OCI-LY7 (cell line): ENCODE measurements at regions not wholly inside any gene's neighbourhood (a gene's known extent, or its start where the extent isn't known, plus 50 kb on each side); places are given as distances from the start of the nearest gene placed in this dataset.

ENCODE experiments used
- BruUV-seq: library from RNA; stranded (reverse); fragments of 400-500 nt; replicated peaks from 2 replicates; lab custom pipeline; 2021; lab: Mats Ljungman, UMichigan
- CTCF ChIA-PET: fragments of 300-600 bp; sonication (Branson Sonifier 250); formaldehyde crosslinking; loops from one replicate; lab custom pipeline; 2022; ENCODE audit warnings: antibody characterized with exemption; ENCODE audit not compliant: unreplicated experiment; lab: Charles Lee
- POLR2A ChIA-PET: fragments of 300-600 bp; sonication (Branson Sonifier 250); formaldehyde crosslinking; loops from one replicate; lab custom pipeline; 2022; ENCODE audit warnings: antibody characterized with exemption; lab: Charles Lee
- DNase-seq: peaks from one replicate; pipeline ENCODE4 v3.0.0-alpha.2; 2015; ENCODE audit warnings: low spot score
- H2AFZ ChIP-seq: fragments of 200-600 bp; sonication (generic), shearing (Covaris generic); 2 replicates; pipeline ENCODE4 v1.6.1; 2014; ENCODE audit warnings: mild to moderate bottlenecking, antibody characterized with exemption, low read length, moderate library complexity
- H3K27ac ChIP-seq: fragments of 200-600 bp; sonication (generic); 2 replicates; pipeline ENCODE4 v1.5.1; 2014; ENCODE audit warnings: mixed run types, low read depth, mild to moderate bottlenecking, moderate library complexity, low read length, inconsistent platforms; ENCODE audit not compliant: poor library complexity, severe bottlenecking
- H3K36me3 ChIP-seq: fragments of 200-600 bp; sonication (generic); 2 replicates; pipeline ENCODE4 v1.6.1; 2014; ENCODE audit warnings: mild to moderate bottlenecking, antibody characterized with exemption, low read length, moderate library complexity, mixed read lengths; ENCODE audit not compliant: insufficient read depth
- H3K4me1 ChIP-seq: fragments of 200-600 bp; sonication (generic); 2 replicates; pipeline ENCODE4 v1.5.1; 2014; ENCODE audit warnings: mild to moderate bottlenecking, low read length; ENCODE audit not compliant: insufficient read depth, poor library complexity, severe bottlenecking
- H3K4me2 ChIP-seq: fragments of 200-600 bp; sonication (generic); 2 replicates; pipeline ENCODE4 v1.6.1; 2014; ENCODE audit warnings: mild to moderate bottlenecking, low read length
- H3K4me3 ChIP-seq: fragments of 200-600 bp; sonication (generic); 2 replicates; pipeline ENCODE4 v1.5.1; 2014; ENCODE audit warnings: mild to moderate bottlenecking, low read depth, low read length; ENCODE audit not compliant: poor library complexity, severe bottlenecking
- H3K79me2 ChIP-seq: fragments of 200-600 bp; sonication (generic); 2 replicates; pipeline ENCODE4 v1.6.1; 2016; ENCODE audit warnings: low read depth, mild to moderate bottlenecking, low read length, moderate library complexity, mixed read lengths; ENCODE audit not compliant: insufficient read depth
- H3K9me2 ChIP-seq: fragments of 200-600 bp; sonication (generic); 2 replicates; pipeline ENCODE4 v1.6.1; 2016; ENCODE audit warnings: mild to moderate bottlenecking, low read length, mixed read lengths; ENCODE audit not compliant: insufficient read depth
- H3K9me3 ChIP-seq: fragments of 200-600 bp; sonication (generic); 2 replicates; pipeline ENCODE4 v1.6.1; 2014; ENCODE audit warnings: mild to moderate bottlenecking, mixed run types, low read length, mixed read lengths
- H4K20me1 ChIP-seq: fragments of 200-600 bp; sonication (generic); 2 replicates; pipeline ENCODE4 v1.6.1; 2014; ENCODE audit warnings: mild to moderate bottlenecking, antibody characterized with exemption, low read length, moderate library complexity, mixed read lengths; ENCODE audit not compliant: insufficient read depth
- EZH2phosphoT487 ChIP-seq: fragments of 200-600 bp; sonication (generic); IDR thresholded peaks from 2 replicates; pipeline ENCODE4 v1.6.1; 2018; ENCODE audit warnings: low read depth, borderline replicate concordance, mild to moderate bottlenecking, mixed run types, antibody characterized with exemption, low read length, moderate library complexity, mixed read lengths
- intact Hi-C: fragments of 100-400 bp; cut with micrococcal nuclease; formaldehyde crosslinking; loops from one replicate; pipeline ENCODE4 v1.10.0; 2022; ENCODE audit not compliant: unreplicated experiment
- TF ChIP-seq, protein P1 (sequence below): fragments of 200-600 bp; sonication (generic); conservative IDR thresholded peaks from 2 replicates; pipeline ENCODE4 v1.5.1; 2014; ENCODE audit warnings: mild to moderate bottlenecking, antibody characterized with exemption, low read length, moderate library complexity, mixed read lengths

DNA sequence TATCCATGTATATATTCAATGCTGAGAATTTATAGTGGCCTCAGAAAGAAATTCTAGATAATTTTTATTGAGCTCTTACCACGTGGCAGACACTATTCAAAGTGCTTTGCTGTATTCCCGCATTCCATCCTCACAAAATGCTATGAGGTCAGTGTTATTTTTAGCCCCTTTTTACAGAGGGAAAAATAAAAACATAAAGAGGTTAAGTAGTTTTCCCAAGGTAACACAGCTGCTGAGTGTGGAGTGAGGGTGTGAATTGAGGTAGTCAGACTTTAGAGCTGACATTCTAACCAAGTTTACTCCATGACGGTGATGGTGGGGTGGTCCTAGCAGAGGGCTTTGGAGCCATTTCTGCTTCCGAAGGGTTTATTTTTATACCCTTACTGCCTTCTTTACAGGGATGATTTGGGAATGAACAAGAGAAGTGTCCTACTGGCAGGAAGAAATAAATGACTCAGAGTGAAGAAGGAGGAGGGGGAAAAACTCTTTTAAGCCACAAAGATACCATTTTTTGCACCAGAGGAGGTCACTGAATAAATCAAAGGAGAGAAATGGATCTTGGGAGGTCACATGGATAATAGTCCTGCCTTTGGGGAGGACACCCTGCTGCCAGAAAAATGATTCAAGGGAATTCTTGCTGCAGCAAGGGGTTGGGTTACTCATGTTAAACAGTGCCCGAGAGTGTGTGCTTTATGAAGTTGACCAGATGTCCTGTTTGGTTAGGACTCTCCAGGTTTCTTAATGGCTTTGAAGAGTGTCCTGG is 76.1 kb downstream of the HMHB1 start:
- POLR2A ChIA-PET, result interaction anchor here (1.0 to 1.6 kb wide), 2 partner anchors 8 kb away, joined by 3 to 5 read pairs; no protein-coding TSS in a partner anchor
- Histone ChIP-seq H3K4me2 (no peak overlapping the region), H3K36me3 (no peaks in the 10 kb centered on the region), H3K4me1 (no peaks in the 10 kb centered on the region), H3K9me2 (no peaks in the 10 kb centered on the region), H3K9me3 (no peaks in the 10 kb centered on the region), H2AFZ (no peak overlapping the region), H3K4me3 (no peak overlapping the region), H4K20me1 (no peaks in the 10 kb centered on the region), H3K27ac (no peak overlapping the region), H3K79me2 (no peaks in the 10 kb centered on the region)
- TF ChIP-seq, protein P1, sequence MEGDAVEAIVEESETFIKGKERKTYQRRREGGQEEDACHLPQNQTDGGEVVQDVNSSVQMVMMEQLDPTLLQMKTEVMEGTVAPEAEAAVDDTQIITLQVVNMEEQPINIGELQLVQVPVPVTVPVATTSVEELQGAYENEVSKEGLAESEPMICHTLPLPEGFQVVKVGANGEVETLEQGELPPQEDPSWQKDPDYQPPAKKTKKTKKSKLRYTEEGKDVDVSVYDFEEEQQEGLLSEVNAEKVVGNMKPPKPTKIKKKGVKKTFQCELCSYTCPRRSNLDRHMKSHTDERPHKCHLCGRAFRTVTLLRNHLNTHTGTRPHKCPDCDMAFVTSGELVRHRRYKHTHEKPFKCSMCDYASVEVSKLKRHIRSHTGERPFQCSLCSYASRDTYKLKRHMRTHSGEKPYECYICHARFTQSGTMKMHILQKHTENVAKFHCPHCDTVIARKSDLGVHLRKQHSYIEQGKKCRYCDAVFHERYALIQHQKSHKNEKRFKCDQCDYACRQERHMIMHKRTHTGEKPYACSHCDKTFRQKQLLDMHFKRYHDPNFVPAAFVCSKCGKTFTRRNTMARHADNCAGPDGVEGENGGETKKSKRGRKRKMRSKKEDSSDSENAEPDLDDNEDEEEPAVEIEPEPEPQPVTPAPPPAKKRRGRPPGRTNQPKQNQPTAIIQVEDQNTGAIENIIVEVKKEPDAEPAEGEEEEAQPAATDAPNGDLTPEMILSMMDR, result no peak
- no peak for TF ChIP-seq EZH2phosphoT487
- no peak for DNase-seq
- CTCF ChIA-PET, result no interaction called here
- intact Hi-C loops, result no loop called here
- BruUV-seq, result no TSS peak

- CTCF ChIA-PET, result no interaction called here
- Histone ChIP-seq H4K20me1 (no peaks in the 10 kb centered on the region), H2AFZ (no peak overlapping the region), H3K9me3 (no peaks in the 10 kb centered on the region), H3K36me3 (no peaks in the 10 kb centered on the region), H3K4me1 (no peaks in the 10 kb centered on the region), H3K27ac (no peak overlapping the region), H3K4me3 (no peak overlapping the region), H3K9me2 (no peaks in the 10 kb centered on the region), H3K4me2 (no peak overlapping the region), H3K79me2 (no peaks in the 10 kb centered on the region)
- intact Hi-C loops, result no loop called here
- DNase-seq, result no peak
- POLR2A ChIA-PET, result interaction anchor here (1.6 kb wide), 1 partner anchor 9 kb away, joined by 5 read pairs; no protein-coding TSS in a partner anchor
- TF ChIP-seq, protein P1, result no peak
- TF ChIP-seq EZH2phosphoT487, result no peak
- no TSS peak for BruUV-seq
Measured at GRCh38 chr5:143888912-143889311, 77.0 kb downstream of the HMHB1 start.

DNA sequence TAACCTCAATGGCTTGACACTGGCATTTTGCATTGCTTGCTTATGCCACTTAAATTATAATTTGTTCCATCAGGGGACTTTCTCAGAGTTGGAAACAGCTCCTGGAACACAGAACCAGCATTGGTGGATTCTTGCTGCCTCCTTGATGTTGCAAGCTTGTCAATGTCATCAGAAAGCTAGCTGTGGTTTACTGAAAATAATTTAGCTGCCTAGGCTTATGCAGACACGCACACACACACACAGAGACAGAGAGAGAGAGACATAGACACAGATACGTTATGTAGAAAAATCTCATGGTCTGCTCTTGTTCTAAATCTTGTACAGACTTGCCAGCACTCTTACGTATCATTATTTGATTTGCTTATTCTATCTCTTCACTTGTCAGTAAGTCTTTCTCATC is 78.0 kb downstream of the HMHB1 start:
- no peaks in the 10 kb centered on the region for H3K36me3 ChIP-seq
- no peaks in the 10 kb centered on the region for H3K79me2 ChIP-seq
- TF ChIP-seq, protein P1, result no peak
- TF ChIP-seq EZH2phosphoT487, result no peak
- DNase-seq, result no peak
- H3K4me1 ChIP-seq, result no peaks in the 10 kb centered on the region
- no peaks in the 10 kb centered on the region for H4K20me1 ChIP-seq
- CTCF ChIA-PET, result interaction anchor here (0.6 kb wide), 1 partner anchor 20 kb away, joined by 3 read pairs; no protein-coding TSS in a partner anchor
- H2AFZ ChIP-seq, result no peak overlapping the region
- H3K4me3 ChIP-seq, result no peak overlapping the region
- no peak overlapping the region for H3K4me2 ChIP-seq
- H3K27ac ChIP-seq, result no peak overlapping the region
- H3K9me3 ChIP-seq, result no peaks in the 10 kb centered on the region
- H3K9me2 ChIP-seq, result no peaks in the 10 kb centered on the region
- no TSS peak for BruUV-seq
- POLR2A ChIA-PET, result interaction anchor here (0.6 to 1.6 kb wide), 5 partner anchors 10 to 894 kb away, joined by 3 to 9 read pairs (median 3); no protein-coding TSS in a partner anchor
- intact Hi-C loops, result no loop called here
